ENCODE measurements at regions not wholly inside any gene's neighbourhood (a gene's known extent, or its start where the extent isn't known, plus 50 kb on each side); places are given as distances from the start of the nearest gene placed in this dataset.

GRCh38 chr20:47998736-47999135 lies 213.5 kb upstream of the SULF2 start:
- ChIA-PET POLR2A (ENCODE audit: unreplicated experiment) (interaction anchor here (0.5 kb wide), 1 partner anchor 642 kb away, joined by 4 read pairs; the partner anchor contains the start of gene ZMYND8), CTCF (interaction anchor here (0.7 kb wide), 1 partner anchor 10 kb away, joined by 3 read pairs; no protein-coding TSS in a partner anchor)
- Histone ChIP-seq H3K79me2 (ENCODE audit: low read depth) (no peaks in the 10 kb centered on the region), H2AFZ (no peak overlapping the region), H3K27me3 (ENCODE audit: insufficient read depth, low read depth) (no peaks in the 10 kb centered on the region), H3F3A (ENCODE audit: insufficient read depth, low read depth) (no peaks in the 10 kb centered on the region), H3K9me2 (ENCODE audit: insufficient read depth) (no peaks in the 10 kb centered on the region), H3K4me1 (replicated peaks; ENCODE audit: insufficient read depth) (no peaks in the 10 kb centered on the region), H4K20me1 (ENCODE audit: insufficient read depth) (no peaks in the 10 kb centered on the region), H3K4me2 (no peak overlapping the region), H3K36me3 (ENCODE audit: low read depth) (0 out of 2 replicates have a peak, but pooled peaks cover 3% of the 10 kb centered on the region), H3K27ac (no peak overlapping the region), H3K4me3 (no peak overlapping the region), H3K9me3 (ENCODE audit: insufficient read depth, low read depth) (peaks cover 5% of the 10 kb centered on the region)
- no TSS peak for BruUV-seq (replicated peaks)
- intact Hi-C loops (cut with micrococcal nuclease; ENCODE audit: unreplicated experiment) = no loop called here
- TF ChIP-seq CTCF (conservative IDR thresholded peaks at IDR 0.05) (no peak), EZH2 (IDR thresholded peaks at IDR 0.05; ENCODE audit: low read depth) (no peak)
- DNase-seq = no peak

GRCh38 chr20:47995661-47996060 lies 210.4 kb upstream of the SULF2 start:
- Histone ChIP-seq H2AFZ (no peak overlapping the region), H3K27ac (no peak overlapping the region), H3K36me3 (ENCODE audit: low read depth) (0 out of 2 replicates have a peak, but pooled peaks cover 3% of the 10 kb centered on the region), H3K9me2 (ENCODE audit: insufficient read depth) (no peaks in the 10 kb centered on the region), H3K4me1 (replicated peaks; ENCODE audit: insufficient read depth) (peaks cover 8% of the 10 kb centered on the region), H3K9me3 (ENCODE audit: insufficient read depth, low read depth) (peaks cover 20% of the 10 kb centered on the region), H3K27me3 (ENCODE audit: insufficient read depth, low read depth) (no peaks in the 10 kb centered on the region), H3K79me2 (ENCODE audit: low read depth) (no peaks in the 10 kb centered on the region), H3F3A (ENCODE audit: insufficient read depth, low read depth) (peaks cover 5% of the 10 kb centered on the region; the same call in 1 of the 2 replicates), H3K4me3 (no peak overlapping the region), H4K20me1 (ENCODE audit: insufficient read depth) (no peaks in the 10 kb centered on the region), H3K4me2 (no peak overlapping the region)
- no TSS peak for BruUV-seq (replicated peaks)
- no peak for DNase-seq
- ChIA-PET CTCF (no interaction called here), POLR2A (ENCODE audit: unreplicated experiment) (no interaction called here)
- intact Hi-C loops (cut with micrococcal nuclease; ENCODE audit: unreplicated experiment) = no loop called here
- TF ChIP-seq EZH2 (IDR thresholded peaks at IDR 0.05; ENCODE audit: low read depth) (no peak), CTCF (conservative IDR thresholded peaks at IDR 0.05) (no peak)

- Histone ChIP-seq H3F3A (ENCODE audit: insufficient read depth, low read depth) (peaks cover 18% of the 10 kb centered on the region), H3K4me3 (no peak overlapping the region)
- intact Hi-C loops (cut with micrococcal nuclease; ENCODE audit: unreplicated experiment) = no loop called here
Observed at GRCh38 chr20:47993817-47994216, 208.5 kb upstream of the SULF2 start.

More at GRCh38 chr20:47993817-47994216, 208.5 kb upstream of the SULF2 start:
- BruUV-seq (replicated peaks) = no TSS peak
- Histone ChIP-seq H3K36me3 (ENCODE audit: low read depth) (0 out of 2 replicates have a peak, but pooled peaks cover 3% of the 10 kb centered on the region), H3K9me2 (ENCODE audit: insufficient read depth) (no peaks in the 10 kb centered on the region), H3K27ac (no peak overlapping the region), H3K4me2 (no peak overlapping the region), H3K9me3 (ENCODE audit: insufficient read depth, low read depth) (peaks cover 20% of the 10 kb centered on the region), H3K79me2 (ENCODE audit: low read depth) (no peaks in the 10 kb centered on the region), H3K4me1 (replicated peaks; ENCODE audit: insufficient read depth) (peaks cover 26% of the 10 kb centered on the region), H4K20me1 (ENCODE audit: insufficient read depth) (no peaks in the 10 kb centered on the region), H3K27me3 (ENCODE audit: insufficient read depth, low read depth) (no peaks in the 10 kb centered on the region), H2AFZ (no peak overlapping the region)
- no peak for DNase-seq
- CTCF ChIA-PET = no interaction called here
- TF ChIP-seq CTCF (conservative IDR thresholded peaks at IDR 0.05) (no peak), EZH2 (IDR thresholded peaks at IDR 0.05; ENCODE audit: low read depth) (no peak)
- POLR2A ChIA-PET (ENCODE audit: unreplicated experiment) = no interaction called here
